ENCODE measurements at regions not wholly inside any gene's neighbourhood (a gene's known extent, or its start where the extent isn't known, plus 50 kb on each side); places are given as distances from the start of the nearest gene placed in this dataset.

- intact Hi-C loops (cut with micrococcal nuclease; ENCODE audit: unreplicated experiment): no loop called here
- H4K20me1 ChIP-seq (ENCODE audit: control insufficient read depth, insufficient read depth): no peaks in the 10 kb centered on the region
- H3K36me3 ChIP-seq (ENCODE audit: control insufficient read depth in 2 of 2, insufficient read depth in 2 of 2, low read length in 1 of 2): no peaks in the 10 kb centered on the region
- H3K27me3 ChIP-seq (replicated peaks in 1 of 2; ENCODE audit: control insufficient read depth in 2 of 2, insufficient read depth in 2 of 2, low read length in 1 of 2): no peaks in the 10 kb centered on the region
- DNase-seq (ENCODE audit: low read depth, low spot score) (no peak), FAIRE-seq (no peak), ATAC-seq (no peak)
- no peak overlapping the region for H2AFZ ChIP-seq (ENCODE audit: control insufficient read depth, low read depth, low read length)
- no peak overlapping the region for H3K27ac ChIP-seq (ENCODE audit: control insufficient read depth, insufficient read depth)
- POLR2A ChIA-PET: no interaction called here
- no peaks in the 10 kb centered on the region for H3K9me3 ChIP-seq (replicated peaks; ENCODE audit: control insufficient read depth, insufficient read depth, low read length)
- no TSS peak for BruUV-seq (replicated peaks)
- RAD21 ChIA-PET (ENCODE audit: unreplicated experiment): no interaction called here
- no peaks in the 10 kb centered on the region for H3K4me1 ChIP-seq (ENCODE audit: control insufficient read depth, insufficient read depth, low read length)
- CTCF ChIA-PET: no interaction called here
- H3K9ac ChIP-seq (ENCODE audit: control insufficient read depth, insufficient read depth, low read length): no peak overlapping the region
- in situ Hi-C loops (cut with MboI): no loop called here
- H3K4me2 ChIP-seq (ENCODE audit: control insufficient read depth, insufficient read depth): no peak overlapping the region
- H3K4me3 ChIP-seq: no peak overlapping the region
- SMC1A ChIA-PET (ENCODE audit: uncharacterized antibody, unreplicated experiment): interaction anchor here (0.9 kb wide), 1 partner anchor 33 kb away, joined by 3 read pairs; no protein-coding TSS in a partner anchor
- no peaks in the 10 kb centered on the region for H3K79me2 ChIP-seq (ENCODE audit: control insufficient read depth, insufficient read depth, low read length)
- TF ChIP-seq RUNX3 (IDR thresholded peaks at IDR 0.05; ENCODE audit: low read length) (no peak), STAT3 (IDR thresholded peaks at IDR 0.05; ENCODE audit: low read depth, low read length) (no peak), SUPT20H (IDR thresholded peaks at IDR 0.05; ENCODE audit: borderline replicate concordance, control insufficient read depth, low read depth, low read length) (no peak), SMAD5 (IDR thresholded peaks at IDR 0.05; ENCODE audit: low read depth) (no peak), CBX5 (IDR thresholded peaks at IDR 0.05; ENCODE audit: low read depth) (no peak), BRCA1 (IDR thresholded peaks at IDR 0.05; ENCODE audit: low read depth, low read length) (no peak), RB1 (IDR thresholded peaks at IDR 0.05; ENCODE audit: borderline replicate concordance) (no peak), PAX8 (IDR thresholded peaks at IDR 0.05) (no peak), NR2C2 (IDR thresholded peaks at IDR 0.05; ENCODE audit: borderline replicate concordance, control insufficient read depth, insufficient read length, low read depth) (no peak), TBL1XR1 (IDR thresholded peaks at IDR 0.05; ENCODE audit: low read depth, low read length) (no peak)
- TF ChIP-seq, protein P1, sequence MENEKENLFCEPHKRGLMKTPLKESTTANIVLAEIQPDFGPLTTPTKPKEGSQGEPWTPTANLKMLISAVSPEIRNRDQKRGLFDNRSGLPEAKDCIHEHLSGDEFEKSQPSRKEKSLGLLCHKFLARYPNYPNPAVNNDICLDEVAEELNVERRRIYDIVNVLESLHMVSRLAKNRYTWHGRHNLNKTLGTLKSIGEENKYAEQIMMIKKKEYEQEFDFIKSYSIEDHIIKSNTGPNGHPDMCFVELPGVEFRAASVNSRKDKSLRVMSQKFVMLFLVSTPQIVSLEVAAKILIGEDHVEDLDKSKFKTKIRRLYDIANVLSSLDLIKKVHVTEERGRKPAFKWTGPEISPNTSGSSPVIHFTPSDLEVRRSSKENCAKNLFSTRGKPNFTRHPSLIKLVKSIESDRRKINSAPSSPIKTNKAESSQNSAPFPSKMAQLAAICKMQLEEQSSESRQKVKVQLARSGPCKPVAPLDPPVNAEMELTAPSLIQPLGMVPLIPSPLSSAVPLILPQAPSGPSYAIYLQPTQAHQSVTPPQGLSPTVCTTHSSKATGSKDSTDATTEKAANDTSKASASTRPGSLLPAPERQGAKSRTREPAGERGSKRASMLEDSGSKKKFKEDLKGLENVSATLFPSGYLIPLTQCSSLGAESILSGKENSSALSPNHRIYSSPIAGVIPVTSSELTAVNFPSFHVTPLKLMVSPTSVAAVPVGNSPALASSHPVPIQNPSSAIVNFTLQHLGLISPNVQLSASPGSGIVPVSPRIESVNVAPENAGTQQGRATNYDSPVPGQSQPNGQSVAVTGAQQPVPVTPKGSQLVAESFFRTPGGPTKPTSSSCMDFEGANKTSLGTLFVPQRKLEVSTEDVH (IDR thresholded peaks at IDR 0.05; ENCODE audit: low read depth, partially characterized antibody): no peak
- TF ChIP-seq, protein P2, sequence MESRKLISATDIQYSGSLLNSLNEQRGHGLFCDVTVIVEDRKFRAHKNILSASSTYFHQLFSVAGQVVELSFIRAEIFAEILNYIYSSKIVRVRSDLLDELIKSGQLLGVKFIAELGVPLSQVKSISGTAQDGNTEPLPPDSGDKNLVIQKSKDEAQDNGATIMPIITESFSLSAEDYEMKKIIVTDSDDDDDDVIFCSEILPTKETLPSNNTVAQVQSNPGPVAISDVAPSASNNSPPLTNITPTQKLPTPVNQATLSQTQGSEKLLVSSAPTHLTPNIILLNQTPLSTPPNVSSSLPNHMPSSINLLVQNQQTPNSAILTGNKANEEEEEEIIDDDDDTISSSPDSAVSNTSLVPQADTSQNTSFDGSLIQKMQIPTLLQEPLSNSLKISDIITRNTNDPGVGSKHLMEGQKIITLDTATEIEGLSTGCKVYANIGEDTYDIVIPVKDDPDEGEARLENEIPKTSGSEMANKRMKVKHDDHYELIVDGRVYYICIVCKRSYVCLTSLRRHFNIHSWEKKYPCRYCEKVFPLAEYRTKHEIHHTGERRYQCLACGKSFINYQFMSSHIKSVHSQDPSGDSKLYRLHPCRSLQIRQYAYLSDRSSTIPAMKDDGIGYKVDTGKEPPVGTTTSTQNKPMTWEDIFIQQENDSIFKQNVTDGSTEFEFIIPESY (IDR thresholded peaks at IDR 0.05): no peak
Measured at GRCh38 chr2:40955635-40956034, 503.7 kb upstream of the SLC8A1 start.

Measured in GM12878 (cell line).